ENCODE measurements at regions not wholly inside any gene's neighbourhood (a gene's known extent, or its start where the extent isn't known, plus 50 kb on each side); places are given as distances from the start of the nearest gene placed in this dataset.

DNA sequence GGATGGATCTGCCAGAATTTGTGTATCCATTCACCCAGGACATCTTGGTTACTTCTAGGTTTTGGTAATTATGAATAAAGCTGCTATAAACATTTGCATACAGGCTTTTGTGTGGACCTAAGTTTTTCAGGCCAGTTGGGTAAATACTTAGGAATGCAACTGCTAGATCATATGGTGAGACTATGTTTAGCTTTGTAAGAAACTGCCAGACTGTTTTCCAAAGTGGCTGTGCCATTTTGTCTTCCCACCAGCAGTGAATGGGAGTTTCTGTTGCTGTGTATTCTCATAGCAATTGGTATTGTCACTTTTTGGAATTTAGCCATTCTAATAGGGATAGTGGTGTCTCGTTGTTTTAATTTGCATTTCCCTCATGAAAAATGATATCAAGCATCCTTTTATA is 133.0 kb downstream of the KIF26A start:
- TF ChIP-seq, protein P1, sequence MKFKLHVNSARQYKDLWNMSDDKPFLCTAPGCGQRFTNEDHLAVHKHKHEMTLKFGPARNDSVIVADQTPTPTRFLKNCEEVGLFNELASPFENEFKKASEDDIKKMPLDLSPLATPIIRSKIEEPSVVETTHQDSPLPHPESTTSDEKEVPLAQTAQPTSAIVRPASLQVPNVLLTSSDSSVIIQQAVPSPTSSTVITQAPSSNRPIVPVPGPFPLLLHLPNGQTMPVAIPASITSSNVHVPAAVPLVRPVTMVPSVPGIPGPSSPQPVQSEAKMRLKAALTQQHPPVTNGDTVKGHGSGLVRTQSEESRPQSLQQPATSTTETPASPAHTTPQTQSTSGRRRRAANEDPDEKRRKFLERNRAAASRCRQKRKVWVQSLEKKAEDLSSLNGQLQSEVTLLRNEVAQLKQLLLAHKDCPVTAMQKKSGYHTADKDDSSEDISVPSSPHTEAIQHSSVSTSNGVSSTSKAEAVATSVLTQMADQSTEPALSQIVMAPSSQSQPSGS (CRISPR knock-in tag; IDR thresholded peaks at IDR 0.05) = no peak
- TF ChIP-seq FOXA1 (IDR thresholded peaks at IDR 0.05; ENCODE audit: borderline replicate concordance) (no peak), ARHGAP35 (IDR thresholded peaks at IDR 0.05; ENCODE audit: partially characterized antibody) (no peak), MAFK (IDR thresholded peaks at IDR 0.05; ENCODE audit: low read length) (no peak), ZNF431 (CRISPR knock-in tag; IDR thresholded peaks at IDR 0.05) (no peak), ZNF280A (IDR thresholded peaks at IDR 0.05; ENCODE audit: low read depth, partially characterized antibody) (no peak), ZNF639 (CRISPR knock-in tag; conservative IDR thresholded peaks at IDR 0.05 in 1 of 2, IDR thresholded peaks at IDR 0.05 in 1 of 2) (no peak)
- TF ChIP-seq, protein P2, sequence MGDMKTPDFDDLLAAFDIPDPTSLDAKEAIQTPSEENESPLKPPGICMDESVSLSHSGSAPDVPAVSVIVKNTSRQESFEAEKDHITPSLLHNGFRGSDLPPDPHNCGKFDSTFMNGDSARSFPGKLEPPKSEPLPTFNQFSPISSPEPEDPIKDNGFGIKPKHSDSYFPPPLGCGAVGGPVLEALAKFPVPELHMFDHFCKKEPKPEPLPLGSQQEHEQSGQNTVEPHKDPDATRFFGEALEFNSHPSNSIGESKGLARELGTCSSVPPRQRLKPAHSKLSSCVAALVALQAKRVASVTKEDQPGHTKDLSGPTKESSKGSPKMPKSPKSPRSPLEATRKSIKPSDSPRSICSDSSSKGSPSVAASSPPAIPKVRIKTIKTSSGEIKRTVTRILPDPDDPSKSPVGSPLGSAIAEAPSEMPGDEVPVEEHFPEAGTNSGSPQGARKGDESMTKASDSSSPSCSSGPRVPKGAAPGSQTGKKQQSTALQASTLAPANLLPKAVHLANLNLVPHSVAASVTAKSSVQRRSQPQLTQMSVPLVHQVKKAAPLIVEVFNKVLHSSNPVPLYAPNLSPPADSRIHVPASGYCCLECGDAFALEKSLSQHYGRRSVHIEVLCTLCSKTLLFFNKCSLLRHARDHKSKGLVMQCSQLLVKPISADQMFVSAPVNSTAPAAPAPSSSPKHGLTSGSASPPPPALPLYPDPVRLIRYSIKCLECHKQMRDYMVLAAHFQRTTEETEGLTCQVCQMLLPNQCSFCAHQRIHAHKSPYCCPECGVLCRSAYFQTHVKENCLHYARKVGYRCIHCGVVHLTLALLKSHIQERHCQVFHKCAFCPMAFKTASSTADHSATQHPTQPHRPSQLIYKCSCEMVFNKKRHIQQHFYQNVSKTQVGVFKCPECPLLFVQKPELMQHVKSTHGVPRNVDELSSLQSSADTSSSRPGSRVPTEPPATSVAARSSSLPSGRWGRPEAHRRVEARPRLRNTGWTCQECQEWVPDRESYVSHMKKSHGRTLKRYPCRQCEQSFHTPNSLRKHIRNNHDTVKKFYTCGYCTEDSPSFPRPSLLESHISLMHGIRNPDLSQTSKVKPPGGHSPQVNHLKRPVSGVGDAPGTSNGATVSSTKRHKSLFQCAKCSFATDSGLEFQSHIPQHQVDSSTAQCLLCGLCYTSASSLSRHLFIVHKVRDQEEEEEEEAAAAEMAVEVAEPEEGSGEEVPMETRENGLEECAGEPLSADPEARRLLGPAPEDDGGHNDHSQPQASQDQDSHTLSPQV (IDR thresholded peaks at IDR 0.05) = no peak
- Histone ChIP-seq H3K27ac (ENCODE audit: extremely low read depth, low read depth, low read length) (no peak overlapping the region), H3K79me2 (ENCODE audit: control insufficient read depth, insufficient read depth, low read length) (no peaks in the 10 kb centered on the region), H3K27me3 (ENCODE audit: control insufficient read depth in 2 of 2, insufficient read depth in 2 of 2, low read length in 2 of 2) (peaks cover 0 to 18% of the 10 kb centered on the region in 2 experiments; a peak in 2 of 5 replicates), H3K9ac (ENCODE audit: insufficient read depth in 1 of 2, low read depth in 2 of 2, low read length in 2 of 2) (no peak overlapping the region), H3K36me3 (ENCODE audit: control insufficient read depth, insufficient read depth, low read length) (no peaks in the 10 kb centered on the region), H3K4me1 (replicated peaks in 1 of 2; ENCODE audit: control insufficient read depth in 2 of 2, insufficient read depth in 2 of 2, low read length in 2 of 2) (no peaks in the 10 kb centered on the region; a peak in 1 of 5 replicates), H3K9me3 (replicated peaks; ENCODE audit: control insufficient read depth, insufficient read depth, low read depth, low read length) (no peaks in the 10 kb centered on the region), H3K4me2 (ENCODE audit: insufficient read depth, low read length) (no peak overlapping the region), H2AFZ (ENCODE audit: low read depth, low read length) (no peak overlapping the region), H4K20me1 (replicated peaks; ENCODE audit: control insufficient read depth, insufficient read depth, low read length) (no peaks in the 10 kb centered on the region), H3K9me1 (ENCODE audit: control insufficient read depth, insufficient read depth, low read length) (no peaks in the 10 kb centered on the region), H3K4me3 (no peak overlapping the region)
- WGBS (ENCODE audit: insufficient coverage, low coverage, missing lambda C conversion rate) = 0% methylated on average over 1 of the region's 1 CpG
- ChIA-PET CTCF (ENCODE audit: low intra/inter-chr PET ratio) (no interaction called here), POLR2A (no interaction called here)
- no TSS peak for BruUV-seq (replicated peaks)
- intact Hi-C loops (cut with micrococcal nuclease) = no loop called here
- ATAC-seq = no peak
- no peak for FAIRE-seq
- in situ Hi-C loops (cut with MboI) = no loop called here
- DNase-seq (ENCODE audit: extremely low read depth in 1 of 4, low spot score in 3 of 4) = no peak

Data from K562 (cell line).